NCI-H345 (cell line): ENCODE measurements at regions not wholly inside any gene's neighbourhood (a gene's known extent, or its start where the extent isn't known, plus 50 kb on each side); places are given as distances from the start of the nearest gene placed in this dataset.
"Not testable (repeated sequence)": the region's sequence is repeated elsewhere in the genome, so short reads cannot be mapped to it uniquely, and the experiment has no call there.

ENCODE experiments used
- DNase-seq: peaks from one replicate; lab custom pipeline; 2025; lab: John Stamatoyannopoulos, UW

DNA sequence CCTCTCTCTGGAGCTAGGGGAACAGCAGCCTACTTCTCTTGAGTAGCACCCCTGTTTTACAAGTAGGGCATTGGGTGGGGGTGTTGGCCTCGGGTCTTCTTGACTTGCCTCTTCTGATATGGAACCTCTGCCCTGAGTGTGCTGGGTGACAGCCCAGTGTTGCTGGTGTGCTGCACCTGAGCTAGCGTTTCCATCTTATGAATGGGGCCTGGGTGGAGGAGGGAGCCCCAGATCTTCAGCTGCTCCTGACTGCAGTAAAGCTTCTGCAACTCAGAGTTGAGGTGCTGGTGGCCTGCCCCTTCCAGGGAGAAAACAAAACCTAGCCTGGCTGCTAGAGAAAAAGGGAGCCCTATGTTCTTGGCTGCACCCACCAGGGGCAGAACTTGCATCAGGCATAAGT is 202.5 kb upstream of the SHH start:
- DNase-seq: no peak

DNA sequence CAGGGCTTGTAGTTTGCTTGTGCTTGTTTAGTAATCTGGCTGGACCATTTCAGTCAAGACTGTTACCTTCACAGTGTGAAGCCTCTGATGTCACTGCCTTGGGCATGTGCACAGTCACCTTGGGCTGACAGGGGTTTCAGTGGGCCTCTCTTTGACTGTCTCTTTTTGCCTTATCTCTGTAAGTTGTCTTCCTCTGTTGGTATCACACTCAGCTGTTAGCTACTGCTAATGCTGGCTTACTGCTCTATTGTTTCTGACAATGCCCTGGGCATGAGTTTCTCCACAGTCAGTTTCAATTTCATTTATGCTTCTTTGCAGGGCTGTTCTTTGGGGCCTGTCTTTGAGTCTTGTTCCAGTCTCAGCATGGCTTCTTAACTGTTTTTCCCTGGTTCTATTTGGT is 201.9 kb upstream of the SHH start:
- DNase-seq: no peak

DNA sequence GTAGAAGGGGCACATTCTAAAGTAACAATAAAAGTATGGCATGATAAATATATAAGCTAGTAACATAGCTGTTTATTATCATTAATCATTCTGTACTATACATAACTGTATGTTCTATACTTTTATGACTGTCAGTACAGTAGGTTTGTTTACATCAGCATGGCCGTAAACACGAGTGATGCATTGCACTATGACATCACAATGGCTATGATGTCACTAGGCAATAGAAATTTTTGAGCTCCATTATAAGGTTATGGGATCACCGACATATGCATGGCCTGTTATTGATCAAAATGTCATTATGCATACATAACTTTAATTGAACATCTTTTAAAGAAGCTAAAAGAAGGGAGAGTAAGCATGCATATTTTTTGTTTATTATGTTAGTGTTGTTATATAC is 200.1 kb upstream of the SHH start:
- DNase-seq: no peak

DNA sequence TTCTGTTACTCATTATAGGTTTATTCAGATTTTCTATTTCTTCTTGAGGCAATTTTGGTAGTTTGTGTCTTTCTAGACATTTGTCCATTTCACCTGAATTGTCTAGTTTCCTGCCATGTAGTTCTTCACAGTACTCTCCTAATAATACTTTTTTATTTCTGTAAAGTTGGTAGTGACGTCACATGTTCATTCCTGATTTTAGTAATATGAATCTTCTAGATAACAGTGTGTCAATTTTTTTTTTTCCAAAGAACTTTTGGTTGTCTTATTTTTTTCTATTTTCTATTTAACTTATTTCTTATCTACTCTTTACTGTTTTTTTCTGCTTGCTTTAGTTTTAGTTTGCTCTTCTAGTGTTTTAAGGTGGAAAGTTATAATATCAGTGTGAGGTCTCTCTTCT is 197.3 kb upstream of the SHH start:
- no peak for DNase-seq

DNA sequence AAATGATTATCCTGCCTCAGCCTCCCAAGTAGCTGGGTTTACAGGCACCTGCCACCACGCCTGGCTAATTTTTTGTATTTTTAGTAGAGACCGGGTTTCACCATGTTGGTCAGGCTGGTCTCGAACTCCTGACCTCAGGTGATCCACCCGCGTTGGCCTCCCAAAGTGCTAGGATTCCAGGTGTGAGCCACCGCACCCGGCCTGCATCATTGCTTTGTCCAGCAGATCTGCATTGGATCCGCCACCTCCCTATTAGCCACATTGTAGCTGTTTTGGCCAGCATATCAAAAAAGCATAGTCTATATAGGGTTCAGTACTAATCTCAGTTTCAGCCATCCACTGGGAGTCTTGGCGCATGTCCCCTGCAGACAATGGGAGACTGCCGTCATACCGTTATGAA is 194.6 kb upstream of the SHH start:
- DNase-seq: not testable (repeated sequence)

DNA sequence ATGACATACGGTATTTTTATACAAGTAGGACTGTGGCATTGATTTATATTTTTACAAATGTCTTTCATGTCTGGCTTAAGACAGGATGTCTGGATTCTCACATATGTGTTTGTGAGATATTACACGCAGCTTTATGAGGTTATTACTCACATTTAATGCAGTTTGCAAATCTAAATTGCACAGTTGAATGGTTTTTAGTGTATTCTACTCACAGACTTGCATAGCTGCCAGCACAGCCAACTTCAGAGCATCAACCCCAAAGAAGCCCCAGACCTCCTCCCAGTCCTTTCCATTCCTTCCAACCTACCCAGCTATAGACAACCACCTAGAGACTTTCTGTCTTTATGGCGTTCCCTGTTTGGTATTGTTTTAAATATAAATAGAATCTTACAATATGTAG is 193.8 kb upstream of the SHH start:
- DNase-seq: no peak

DNA sequence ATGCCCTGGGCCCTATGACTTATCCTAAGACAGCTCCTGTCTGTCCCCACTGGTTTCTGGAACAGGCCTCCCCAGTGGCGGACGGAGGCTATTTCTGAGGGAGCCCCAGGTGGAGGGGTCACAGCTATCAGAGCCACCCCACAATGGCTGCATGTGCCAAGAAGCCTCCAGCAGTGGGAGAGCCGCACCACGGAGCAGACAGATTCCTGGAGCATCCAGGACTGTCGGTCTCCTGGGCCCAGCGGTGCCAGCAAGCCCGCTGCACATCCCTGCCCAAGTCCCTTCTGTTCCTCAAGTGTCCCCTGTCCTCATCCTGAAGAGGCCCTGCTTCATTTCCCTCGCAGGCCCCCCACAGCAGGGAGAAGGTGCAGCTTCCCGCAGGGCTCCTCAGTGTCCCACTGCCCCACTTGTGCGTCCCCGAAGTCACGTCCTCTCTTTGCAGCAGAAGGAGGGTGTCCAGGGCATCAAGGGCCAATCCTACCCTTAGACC is 193.0 kb upstream of the SHH start:
- no peak for DNase-seq

DNA sequence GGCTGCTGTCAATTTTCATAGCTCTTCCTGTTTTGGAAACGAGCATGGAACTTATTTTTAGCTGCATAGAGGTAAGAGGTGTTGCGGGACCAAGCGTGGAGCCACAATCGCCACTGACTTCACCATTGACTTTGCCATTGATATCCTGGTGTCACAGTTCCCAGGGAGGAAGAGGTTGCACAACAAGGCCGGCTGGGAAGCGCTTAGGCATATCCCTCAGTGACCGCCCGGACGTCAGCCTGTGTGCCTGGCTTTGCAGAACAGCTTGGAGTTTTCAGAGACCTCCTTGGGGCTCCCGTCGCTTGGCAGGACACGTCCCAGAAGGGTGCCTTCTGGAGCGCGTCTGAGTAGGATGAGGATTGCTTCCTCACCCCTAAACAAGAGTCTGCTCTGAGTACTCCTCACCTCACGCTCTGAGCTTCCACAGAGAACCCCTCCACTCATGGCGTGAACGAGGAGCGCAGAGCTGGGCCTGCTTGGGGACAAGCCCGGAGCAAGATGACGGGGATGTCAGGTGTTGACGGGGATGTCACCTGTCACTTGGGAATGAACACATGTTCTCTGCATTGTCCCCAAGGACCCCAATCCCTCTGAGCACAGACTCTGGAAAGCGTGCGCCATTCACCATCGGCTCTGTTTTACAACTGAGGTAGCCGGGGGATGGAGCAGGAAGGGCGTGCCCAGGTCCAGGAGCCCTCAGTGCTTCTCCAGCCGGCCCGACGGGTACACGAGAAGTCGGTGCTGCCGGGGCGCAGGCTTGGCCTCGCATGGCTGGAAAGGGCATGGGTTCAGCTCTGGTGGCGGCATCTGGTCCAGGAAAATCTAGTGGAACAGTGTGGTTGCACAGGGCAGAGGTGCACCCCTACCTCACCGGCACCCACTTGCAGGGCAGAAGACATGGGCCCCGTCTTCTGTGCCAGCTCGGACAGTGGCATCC is 192.3 kb upstream of the SHH start:
- no peak for DNase-seq

DNA sequence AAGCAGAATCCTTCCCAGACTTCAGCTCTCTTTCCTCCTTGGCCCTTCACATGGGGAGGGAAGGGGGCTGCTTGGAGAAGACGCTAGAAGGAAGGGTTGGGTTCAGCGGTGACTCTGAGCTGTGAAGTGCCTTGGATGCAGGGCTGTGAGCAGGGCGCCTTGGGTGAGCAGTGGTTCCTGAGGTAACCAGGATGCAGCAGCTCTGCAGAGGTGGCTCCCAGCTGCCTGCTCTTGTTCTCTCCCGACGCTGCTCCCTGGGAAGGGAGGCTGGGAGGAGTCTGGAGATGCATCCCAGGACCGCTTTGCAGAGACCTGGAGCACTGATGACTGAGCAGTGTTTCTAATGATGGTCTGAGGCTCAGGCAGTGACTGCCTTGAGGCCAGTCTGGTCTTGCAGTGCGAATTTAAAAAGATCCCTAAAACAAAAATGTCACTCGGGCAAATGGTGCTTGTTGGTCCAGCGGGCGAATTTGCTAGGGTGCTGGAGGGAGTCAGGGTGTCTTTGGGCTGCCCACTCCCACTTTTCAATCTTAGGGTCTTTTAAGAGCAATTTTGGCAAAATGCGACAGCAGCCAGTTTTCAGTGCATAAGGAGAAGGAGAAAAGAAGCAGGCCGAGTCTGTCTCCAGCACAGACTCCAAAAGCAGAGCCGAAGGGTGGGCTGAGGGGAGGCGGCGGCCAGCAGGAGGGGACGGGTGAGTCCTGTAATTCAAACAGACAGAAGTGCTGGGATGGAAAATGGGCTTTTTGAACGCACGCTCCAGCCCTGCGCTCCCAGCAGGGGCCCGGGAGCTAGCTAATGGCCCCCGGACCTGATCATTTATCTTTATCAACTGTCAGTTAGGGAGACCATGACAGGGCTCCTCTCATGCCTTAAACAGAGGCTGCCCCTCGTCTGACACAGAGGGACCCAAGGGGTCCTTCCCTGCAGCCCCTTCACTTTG is 191.2 kb upstream of the SHH start:
- no peak for DNase-seq

DNA sequence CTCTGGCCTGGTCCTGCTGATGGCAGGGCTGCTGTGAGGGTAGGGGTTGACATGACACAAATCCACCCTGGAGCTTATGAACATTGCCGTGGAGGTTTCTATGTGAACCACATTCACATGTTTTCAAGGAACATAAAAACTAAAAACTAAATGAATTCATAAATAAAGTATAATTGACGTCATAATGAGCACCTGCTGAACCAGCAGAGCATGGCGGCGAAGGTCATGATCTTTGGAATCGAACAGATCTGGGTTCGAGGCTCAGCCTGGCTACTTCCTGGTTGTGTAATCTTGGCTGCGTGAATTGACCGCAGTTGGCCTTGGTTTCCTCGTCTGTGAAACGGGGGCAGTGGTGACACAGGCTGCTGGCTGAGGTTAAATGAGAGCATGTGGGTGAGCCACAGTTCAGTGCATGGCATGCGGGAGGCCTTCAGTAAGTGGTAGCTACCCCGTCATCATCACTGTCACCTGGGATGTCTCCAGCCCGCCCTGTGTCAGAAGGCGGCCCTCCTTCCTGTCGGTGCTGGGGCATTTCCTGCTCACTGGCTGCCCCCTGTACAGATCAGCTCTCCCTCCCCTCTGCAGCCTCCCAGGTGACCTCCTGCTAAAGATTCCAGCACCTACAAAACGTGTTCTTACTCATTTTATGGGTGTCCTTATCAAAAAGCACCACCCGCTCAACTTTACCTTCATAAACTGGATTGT is 190.3 kb upstream of the SHH start:
- no peak for DNase-seq

DNA sequence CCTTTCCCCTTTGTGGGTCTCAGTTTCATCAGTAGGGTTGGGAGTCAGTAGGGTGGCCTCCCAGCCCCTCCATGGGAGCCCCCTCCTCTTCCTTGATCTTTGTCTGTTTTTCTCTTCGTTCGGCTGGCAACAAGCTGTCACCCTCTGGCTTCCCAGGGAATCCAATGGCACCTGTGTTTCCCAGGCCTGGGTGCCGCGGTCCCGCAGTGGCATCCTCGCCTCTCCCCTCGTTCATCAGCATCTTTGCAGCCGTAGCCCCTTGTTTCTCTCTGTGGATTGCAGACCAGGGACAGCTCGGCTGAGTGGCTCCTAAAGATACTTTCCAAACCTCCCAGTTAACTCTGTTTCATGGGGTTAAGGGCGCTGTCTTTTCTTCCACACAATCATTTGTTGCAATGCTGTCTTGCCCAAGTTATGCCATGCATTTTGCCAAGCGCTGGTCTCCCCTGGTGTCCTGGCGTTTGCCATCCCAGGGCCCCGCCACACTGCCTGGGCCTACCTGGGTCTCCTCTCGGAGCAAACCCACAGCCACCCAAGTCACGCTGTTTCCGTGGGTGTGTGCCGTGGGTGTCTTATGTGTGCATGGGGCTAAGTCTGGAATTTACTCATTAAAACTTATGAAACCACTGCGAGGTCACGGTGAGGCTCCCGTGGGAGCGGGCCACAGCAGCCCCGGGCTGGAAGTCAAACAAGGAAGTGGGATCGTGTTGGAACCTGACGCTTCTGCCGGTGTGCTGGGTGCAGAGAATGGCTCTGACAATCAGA is 189.4 kb upstream of the SHH start:
- DNase-seq: no peak

DNA sequence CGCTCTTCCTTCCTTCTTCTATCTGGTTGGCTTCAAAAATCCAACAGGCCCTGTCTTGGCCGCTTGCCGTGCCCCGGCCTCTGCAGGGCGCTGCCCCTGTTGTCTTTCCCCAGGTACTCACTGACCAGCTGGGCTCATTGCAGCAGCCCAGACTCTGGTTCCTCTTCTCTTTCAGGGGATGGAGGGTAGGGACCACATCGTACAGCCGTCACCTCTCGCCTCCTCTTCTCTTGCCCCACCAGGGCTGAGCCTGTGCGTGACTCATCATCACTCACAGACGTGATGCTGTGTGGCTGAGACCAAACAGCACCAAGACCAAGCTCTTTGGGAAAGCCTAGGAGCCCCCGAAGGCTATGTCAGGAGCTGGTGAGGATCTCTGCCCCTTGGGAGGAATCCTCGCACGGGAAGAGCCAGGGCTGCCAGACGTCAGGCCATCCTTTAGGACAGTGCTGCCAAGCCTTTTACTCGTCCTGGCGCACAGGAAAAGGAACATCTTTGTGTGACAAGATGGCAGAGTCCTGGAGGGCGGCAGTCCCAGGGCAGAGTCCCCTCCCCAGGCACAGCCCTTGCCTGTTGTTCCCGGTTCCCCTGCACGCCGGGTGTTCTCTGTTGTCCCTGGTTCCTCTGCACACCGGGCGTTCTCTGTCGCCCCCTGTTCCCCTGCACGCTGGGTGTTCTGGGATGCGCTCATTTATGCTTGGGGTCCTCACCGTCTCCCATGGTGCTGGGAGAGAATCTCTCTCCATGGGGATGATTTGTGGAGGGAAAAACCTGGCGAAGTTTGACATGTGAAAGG is 188.5 kb upstream of the SHH start:
- no peak for DNase-seq

DNA sequence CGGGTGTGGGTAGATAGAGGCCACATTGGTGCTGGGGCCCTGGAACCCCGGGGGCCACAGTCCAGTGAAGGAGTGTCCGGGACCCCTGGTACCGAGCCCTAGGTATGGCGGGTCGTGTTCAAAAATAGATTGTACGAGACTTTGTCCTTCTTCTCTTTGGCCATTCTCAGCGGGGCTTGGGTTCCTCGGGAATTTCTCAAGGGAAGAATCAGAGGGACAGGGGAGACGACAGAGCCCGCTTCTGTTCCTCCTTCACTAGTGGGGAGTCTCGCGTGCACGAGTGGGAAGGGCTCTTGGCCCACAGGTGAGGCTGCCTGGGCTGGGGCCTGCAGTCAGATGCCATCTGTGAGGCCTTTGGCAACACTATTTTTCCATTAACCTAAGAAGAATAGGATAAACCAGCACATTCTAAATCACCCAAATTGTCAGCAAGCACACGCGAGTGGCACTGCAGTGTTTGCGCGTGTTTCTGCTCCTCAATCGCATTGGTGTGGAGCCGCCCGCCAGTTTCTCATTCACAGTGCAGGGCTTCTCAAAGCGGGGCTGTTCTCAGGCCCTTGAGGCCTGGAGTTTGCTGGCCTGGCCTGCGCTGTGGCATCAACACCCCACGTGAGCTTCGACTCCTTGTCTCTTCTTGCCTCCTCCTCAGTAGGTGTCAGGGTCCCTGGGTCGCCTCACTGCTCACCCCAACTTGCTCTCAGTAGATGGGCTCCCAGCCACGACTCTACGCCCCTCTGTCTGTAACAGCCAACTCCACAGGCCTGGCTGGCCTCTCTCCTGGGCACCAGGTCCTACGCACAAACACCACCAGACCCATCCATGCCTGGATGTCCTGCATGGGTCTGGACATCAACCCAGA is 187.6 kb upstream of the SHH start:
- no peak for DNase-seq

DNA sequence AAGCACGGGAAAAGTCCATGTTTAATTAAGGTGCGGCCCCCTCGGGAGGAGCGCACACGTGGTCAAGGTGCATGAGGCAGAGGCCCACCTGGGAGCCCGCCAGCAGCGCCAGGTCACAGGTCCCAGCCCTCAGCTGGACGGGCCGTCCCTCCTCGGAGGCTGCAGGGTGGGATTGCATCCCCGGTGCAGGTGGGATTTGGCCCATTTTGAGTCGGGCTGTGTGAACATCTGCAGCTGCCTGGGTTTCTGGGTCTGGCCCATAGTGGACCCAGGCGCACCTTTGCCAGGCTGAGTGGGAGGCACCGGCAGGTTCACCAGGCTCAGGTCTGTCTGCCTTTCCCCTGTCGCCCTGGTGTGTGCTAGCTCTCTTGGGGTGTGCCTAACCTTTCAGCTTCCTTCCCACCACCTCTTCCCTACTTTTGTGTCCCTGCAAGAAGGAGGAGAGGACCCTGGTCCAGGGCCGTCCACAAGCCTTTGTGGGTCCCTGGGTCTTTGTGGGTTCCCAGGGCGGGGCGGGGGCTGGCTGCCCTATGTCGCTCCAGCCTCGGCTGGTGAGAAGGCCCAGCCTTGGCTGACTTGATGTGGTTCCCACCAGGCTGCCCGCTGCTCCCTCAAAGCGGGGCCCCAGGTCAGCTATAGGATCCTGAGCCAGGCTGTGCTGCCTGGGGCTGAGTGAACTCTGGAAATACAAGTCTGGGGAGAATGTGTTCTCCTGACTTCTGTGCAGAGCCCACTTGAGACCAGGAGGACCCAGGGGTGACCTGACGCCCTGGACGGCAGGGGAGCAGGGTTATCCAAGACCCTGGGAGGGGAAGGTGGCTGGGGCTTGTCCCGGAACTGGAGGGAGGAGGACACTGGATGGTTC is 186.7 kb upstream of the SHH start:
- DNase-seq: no peak

DNA sequence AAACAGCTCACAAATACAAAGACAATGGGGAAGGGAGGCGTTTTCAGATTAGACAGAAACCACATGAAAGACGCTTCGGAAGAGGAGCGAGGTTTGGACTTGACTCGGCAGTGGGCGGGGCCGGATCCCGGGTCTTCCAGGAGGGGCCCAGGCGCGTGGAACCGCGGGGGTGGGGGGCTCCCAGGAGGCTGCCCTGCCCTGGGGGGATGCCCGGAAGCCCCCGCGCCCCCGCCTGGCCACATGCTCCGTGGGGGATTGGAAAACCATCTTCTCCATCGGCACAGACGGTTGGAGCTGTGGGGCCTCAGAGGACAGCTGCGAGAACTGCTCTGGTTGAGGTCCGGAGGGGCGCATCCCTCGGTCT is 186.0 kb upstream of the SHH start:
- no peak for DNase-seq

DNA sequence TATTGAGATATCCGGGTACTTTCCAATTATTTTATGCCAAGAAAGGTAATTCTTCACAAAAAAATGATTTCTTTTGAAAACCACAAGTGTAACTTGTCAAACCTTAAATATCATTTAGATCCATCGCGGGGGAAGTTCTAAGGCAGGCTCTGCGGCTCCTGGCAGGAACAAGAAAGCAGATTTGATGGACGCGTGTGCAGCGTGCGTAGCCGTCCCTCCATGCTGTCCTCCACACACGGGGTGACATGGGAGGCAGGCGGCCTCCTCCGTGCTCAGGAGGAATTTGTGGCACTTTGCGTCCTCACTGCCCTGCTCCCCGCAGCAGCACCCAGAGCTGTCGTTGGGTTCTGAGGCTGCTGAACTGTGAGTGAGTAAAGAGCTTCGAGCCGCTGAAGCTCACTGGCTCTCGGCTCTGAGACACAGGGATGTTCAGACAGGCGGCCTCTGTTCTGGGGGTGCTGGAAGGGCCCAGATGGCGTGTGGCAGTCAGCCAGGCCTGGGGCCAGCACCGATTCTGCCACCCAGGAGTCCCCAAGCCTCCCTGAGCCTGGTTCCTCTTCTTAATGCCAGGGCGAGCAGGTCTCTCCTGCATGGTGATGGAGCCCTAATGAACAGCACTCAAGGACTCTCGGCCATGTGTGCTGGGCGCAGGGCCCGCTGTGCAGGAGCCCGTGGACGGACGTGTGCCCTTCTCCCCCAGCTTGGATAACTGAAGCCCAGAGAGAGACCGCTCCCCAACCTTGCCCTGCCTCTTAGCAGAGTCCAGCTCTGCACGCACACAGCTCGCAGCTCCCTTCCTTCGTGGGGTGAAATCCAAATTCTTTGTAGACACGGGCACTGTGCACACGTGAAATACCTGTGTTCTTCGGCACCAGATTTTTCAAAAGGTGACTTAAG is 185.4 kb upstream of the SHH start:
- no peak for DNase-seq

DNA sequence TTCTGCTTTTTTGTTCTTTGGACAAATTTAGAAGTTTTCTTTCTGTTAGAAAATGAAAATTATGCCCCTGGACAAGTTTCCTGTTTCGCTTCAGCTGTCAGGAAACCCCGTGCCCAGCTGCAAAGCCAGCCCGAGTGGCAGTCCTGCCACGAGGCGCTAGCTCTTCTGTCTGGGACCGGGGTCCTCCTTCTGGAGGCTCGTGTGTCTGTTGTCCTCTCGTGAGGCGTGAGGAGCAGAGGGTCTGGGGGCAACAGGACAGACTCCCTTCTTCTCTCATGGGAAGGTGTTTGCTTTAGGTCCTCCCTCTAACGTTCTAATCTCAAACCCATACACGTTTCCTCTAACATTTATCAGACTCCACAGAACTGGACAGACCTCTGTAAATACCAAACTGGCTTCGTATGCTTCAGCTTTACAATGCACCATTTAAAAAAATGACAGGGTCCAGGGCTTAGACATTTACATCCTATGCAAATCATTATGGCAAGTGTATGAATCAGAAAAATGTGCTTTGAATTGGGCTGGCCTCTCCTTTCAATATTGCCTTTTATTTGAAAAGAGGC is 184.5 kb upstream of the SHH start:
- DNase-seq: no peak
